Breast epithelium (tissue), 3 donors: ENCODE measurements at regions not wholly inside any gene's neighbourhood (a gene's known extent, or its start where the extent isn't known, plus 50 kb on each side); places are given as distances from the start of the nearest gene placed in this dataset.

Source experiments
- POLR2A ChIP-seq: fragments of 450-650 bp; IDR thresholded peaks from one replicate; pipeline ENCODE4 v1.6.1; 2016; ENCODE audit warnings: antibody characterized with exemption, mild to moderate bottlenecking, moderate library complexity
- POLR2AphosphoS5 ChIP-seq, 3 donors: sonication (generic); formaldehyde crosslinking; IDR thresholded peaks; one replicate each; pipeline ENCODE4 v1.6.1; 2017; ENCODE audit warnings: antibody characterized with exemption in 3 of 3
- TF ChIP-seq, protein P1 (sequence below), 3 donors: fragments of 450-650 bp; IDR thresholded peaks; one replicate each; pipeline ENCODE4 v1.5.1; 2016 to 2017; ENCODE audit warnings: antibody characterized with exemption in 3 of 3, mild to moderate bottlenecking in 3 of 3, moderate library complexity in 3 of 3

DNA sequence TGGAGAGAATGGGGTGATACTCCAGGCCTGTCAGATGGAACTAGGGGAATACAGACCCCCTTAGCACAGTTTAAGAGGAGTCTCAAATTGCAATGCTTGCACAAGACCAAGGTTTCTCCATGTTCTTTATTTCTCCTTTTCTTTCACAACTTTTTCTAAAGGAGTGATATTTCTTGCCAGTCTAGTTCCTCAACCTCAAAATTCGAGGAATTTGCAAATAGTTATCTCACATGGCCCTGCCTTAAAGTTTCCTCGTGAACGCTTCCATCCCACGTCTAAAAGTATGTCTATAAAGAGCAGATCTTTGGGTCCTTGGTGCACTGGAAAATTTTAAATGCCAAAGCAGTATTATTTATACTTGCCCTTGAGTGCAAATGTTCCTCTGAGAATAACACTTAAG lies 373.8 kb upstream of the KLF4 start:
- TF ChIP-seq, protein P1, sequence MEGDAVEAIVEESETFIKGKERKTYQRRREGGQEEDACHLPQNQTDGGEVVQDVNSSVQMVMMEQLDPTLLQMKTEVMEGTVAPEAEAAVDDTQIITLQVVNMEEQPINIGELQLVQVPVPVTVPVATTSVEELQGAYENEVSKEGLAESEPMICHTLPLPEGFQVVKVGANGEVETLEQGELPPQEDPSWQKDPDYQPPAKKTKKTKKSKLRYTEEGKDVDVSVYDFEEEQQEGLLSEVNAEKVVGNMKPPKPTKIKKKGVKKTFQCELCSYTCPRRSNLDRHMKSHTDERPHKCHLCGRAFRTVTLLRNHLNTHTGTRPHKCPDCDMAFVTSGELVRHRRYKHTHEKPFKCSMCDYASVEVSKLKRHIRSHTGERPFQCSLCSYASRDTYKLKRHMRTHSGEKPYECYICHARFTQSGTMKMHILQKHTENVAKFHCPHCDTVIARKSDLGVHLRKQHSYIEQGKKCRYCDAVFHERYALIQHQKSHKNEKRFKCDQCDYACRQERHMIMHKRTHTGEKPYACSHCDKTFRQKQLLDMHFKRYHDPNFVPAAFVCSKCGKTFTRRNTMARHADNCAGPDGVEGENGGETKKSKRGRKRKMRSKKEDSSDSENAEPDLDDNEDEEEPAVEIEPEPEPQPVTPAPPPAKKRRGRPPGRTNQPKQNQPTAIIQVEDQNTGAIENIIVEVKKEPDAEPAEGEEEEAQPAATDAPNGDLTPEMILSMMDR (IDR thresholded peaks at IDR 0.05) = no peak
- no peak for TF ChIP-seq POLR2A
- no peak for TF ChIP-seq POLR2AphosphoS5 (IDR thresholded peaks at IDR 0.05)
